Natural killer cell (primary cell): ENCODE measurements at regions not wholly inside any gene's neighbourhood (a gene's known extent, or its start where the extent isn't known, plus 50 kb on each side); places are given as distances from the start of the nearest gene placed in this dataset.

Experiments
- ATAC-seq, 3 donors: fragments of 150-1000 bp in 2 of 3; fragments of 200-7000 bp in 1 of 3; cut with Tn5 transposase; 1 replicate in 1 of 3; 2 replicates in 2 of 3; pipeline ENCODE4 v1.10.0; 2021; ENCODE audit warnings: mild to moderate bottlenecking in 2 of 3, moderate library complexity in 2 of 3
- DNase-seq, 2 donors: peaks; one replicate each; pipeline versions ENCODE4 v3.0.0 to v3.0.0-alpha.2; 2013 to 2021; ENCODE audit warnings: mixed read lengths in 1 of 2
- H3K27ac ChIP-seq: one replicate; pipeline ENCODE4 v1.5.1; 2013; ENCODE audit warnings: mild to moderate bottlenecking, low read length
- H3K27me3 ChIP-seq: one replicate; pipeline ENCODE4 v1.6.1; 2013; ENCODE audit warnings: low read length; ENCODE audit not compliant: control insufficient read depth, insufficient read depth
- H3K36me3 ChIP-seq: one replicate; pipeline ENCODE4 v1.6.1; 2013; ENCODE audit warnings: low read length; ENCODE audit not compliant: control insufficient read depth, insufficient read depth
- H3K4me1 ChIP-seq: one replicate; pipeline ENCODE4 v1.6.1; 2013; ENCODE audit warnings: low read length; ENCODE audit not compliant: control insufficient read depth, insufficient read depth
- H3K4me3 ChIP-seq: one replicate; pipeline ENCODE4 v1.5.1; 2013; ENCODE audit warnings: low read length
- H3K9me3 ChIP-seq: one replicate; pipeline ENCODE4 v1.6.1; 2013; ENCODE audit warnings: low read length; ENCODE audit not compliant: control insufficient read depth, insufficient read depth
- H3K27ac Mint-ChIP-seq, 2 donors: one replicate each; pipeline ENCODE4 v1.8.0; 2022; ENCODE audit warnings: mild to moderate bottlenecking in 2 of 2, mixed read lengths in 2 of 2, moderate library complexity in 1 of 2
- H3K27me3 Mint-ChIP-seq, 2 donors: one replicate each; pipeline ENCODE4 v1.8.0; 2022; ENCODE audit warnings: low read depth in 2 of 2, mixed read lengths in 2 of 2
- H3K36me3 Mint-ChIP-seq: one replicate; pipeline ENCODE4 v1.8.0; 2022; ENCODE audit warnings: mixed read lengths
- H3K4me1 Mint-ChIP-seq, 2 donors: one replicate each; pipeline ENCODE4 v1.8.0; 2022; ENCODE audit warnings: mixed read lengths in 2 of 2
- H3K4me3 Mint-ChIP-seq: one replicate; pipeline ENCODE4 v1.8.0; 2022; ENCODE audit warnings: mild to moderate bottlenecking, moderate library complexity, mixed read lengths
- H3K9me3 Mint-ChIP-seq, 2 donors: one replicate each; pipeline ENCODE4 v1.8.0; 2022; ENCODE audit warnings: mixed read lengths in 2 of 2
- WGBS: methylation state at CpG from one replicate; pipeline ENCODE4 v1.1.7; 2013; ENCODE audit warnings: missing lambda C conversion rate; ENCODE audit not compliant: insufficient coverage; 5-methylcytosine and 5-hydroxymethylcytosine counted together
- intact Hi-C: fragments of 100-400 bp; cut with micrococcal nuclease; formaldehyde crosslinking; loops from one replicate; pipeline ENCODE4 v1.14.2; 2022
- TF ChIP-seq, protein P1 (sequence below): fragments of 200-600 bp; IDR thresholded peaks from one replicate; pipeline ENCODE4 v1.8.0; 2022; ENCODE audit warnings: antibody characterized with exemption

DNA sequence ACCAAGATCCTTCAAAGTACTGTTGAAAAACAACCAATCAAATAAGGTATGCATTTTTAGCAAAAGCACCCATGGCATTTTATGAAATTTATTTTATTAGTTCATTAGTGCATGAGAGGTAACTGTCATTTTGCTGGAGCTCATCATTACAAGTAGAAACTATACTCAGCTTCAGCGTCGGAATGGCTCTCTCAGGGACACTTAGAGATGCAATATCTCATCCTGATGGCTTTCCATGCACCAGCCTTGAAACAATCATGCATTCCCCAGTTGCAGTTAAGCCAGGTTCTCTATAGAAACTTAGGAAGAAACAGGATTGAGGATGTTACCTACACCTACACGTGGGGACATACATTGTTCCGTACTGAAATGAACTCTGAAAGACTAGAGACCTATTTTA is 219.5 kb downstream of the GALR1 start:
- no peak overlapping the region for H3K27ac Mint-ChIP-seq
- Histone ChIP-seq H3K4me3 (no peak overlapping the region), H3K27ac (no peak overlapping the region), H3K9me3 (no peaks in the 10 kb centered on the region), H3K27me3 (peaks cover 4% of the 10 kb centered on the region), H3K36me3 (no peaks in the 10 kb centered on the region), H3K4me1 (no peaks in the 10 kb centered on the region)
- 79% methylated on average over 4 of the region's 4 CpGs for WGBS
- H3K27me3 Mint-ChIP-seq, result peaks cover 24 to 53% of the 10 kb centered on the region in 2 donors
- H3K4me3 Mint-ChIP-seq, result no peak overlapping the region
- TF ChIP-seq, protein P1, sequence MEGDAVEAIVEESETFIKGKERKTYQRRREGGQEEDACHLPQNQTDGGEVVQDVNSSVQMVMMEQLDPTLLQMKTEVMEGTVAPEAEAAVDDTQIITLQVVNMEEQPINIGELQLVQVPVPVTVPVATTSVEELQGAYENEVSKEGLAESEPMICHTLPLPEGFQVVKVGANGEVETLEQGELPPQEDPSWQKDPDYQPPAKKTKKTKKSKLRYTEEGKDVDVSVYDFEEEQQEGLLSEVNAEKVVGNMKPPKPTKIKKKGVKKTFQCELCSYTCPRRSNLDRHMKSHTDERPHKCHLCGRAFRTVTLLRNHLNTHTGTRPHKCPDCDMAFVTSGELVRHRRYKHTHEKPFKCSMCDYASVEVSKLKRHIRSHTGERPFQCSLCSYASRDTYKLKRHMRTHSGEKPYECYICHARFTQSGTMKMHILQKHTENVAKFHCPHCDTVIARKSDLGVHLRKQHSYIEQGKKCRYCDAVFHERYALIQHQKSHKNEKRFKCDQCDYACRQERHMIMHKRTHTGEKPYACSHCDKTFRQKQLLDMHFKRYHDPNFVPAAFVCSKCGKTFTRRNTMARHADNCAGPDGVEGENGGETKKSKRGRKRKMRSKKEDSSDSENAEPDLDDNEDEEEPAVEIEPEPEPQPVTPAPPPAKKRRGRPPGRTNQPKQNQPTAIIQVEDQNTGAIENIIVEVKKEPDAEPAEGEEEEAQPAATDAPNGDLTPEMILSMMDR, result no peak
- ATAC-seq (no peak), DNase-seq (no peak)
- no peaks in the 10 kb centered on the region for H3K9me3 Mint-ChIP-seq
- intact Hi-C loops, result no loop called here
- H3K4me1 Mint-ChIP-seq, result no peaks in the 10 kb centered on the region
- no peaks in the 10 kb centered on the region for H3K36me3 Mint-ChIP-seq

DNA sequence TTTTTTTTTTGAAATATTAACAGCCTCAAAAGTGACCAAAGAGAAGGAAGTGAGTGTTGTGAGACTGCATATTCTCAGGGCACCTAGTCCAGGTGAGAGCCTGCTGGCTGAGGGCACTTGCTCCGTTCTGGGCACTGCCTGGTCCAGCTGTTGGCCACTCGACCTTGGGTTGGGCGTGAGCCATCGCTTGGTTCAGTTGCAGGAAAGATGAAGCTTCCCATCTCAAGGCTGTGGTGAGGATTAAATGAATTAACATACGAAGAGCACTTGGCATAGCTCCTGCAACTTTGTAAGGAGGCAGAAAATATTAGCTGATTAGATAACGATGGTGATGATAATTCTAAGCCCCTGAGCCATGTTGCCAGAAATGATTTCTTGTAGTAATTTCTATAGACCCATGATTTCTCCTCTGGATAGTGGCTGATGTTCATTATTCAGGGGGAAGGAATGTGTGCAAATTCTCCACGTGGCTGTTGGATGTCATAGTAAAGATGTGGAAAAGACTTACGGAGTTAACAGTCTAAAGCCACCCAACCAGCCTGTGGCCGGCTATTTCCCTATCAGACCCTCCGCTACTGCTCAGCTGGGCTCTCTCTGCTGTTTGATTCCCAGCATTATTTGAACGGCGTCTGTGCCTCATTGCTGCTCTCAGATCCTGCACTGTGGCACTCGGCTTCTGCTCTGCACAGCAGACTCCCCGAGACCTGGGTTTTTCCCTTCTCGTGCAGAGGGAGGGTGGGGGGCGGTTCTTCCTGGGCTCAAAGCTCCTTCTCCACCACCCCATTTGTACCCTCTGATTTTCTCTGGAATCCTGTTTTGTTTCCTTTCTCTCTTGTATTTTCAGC is 221.1 kb downstream of the GALR1 start:
- TF ChIP-seq, protein P1, result no peak
- Mint-ChIP-seq H3K9me3 (no peaks in the 10 kb centered on the region), H3K27me3 (peaks cover 21 to 47% of the 10 kb centered on the region in 2 donors), H3K4me1 (no peaks in the 10 kb centered on the region), H3K27ac (no peak overlapping the region), H3K36me3 (no peaks in the 10 kb centered on the region), H3K4me3 (no peak overlapping the region)
- Histone ChIP-seq H3K4me1 (no peaks in the 10 kb centered on the region), H3K4me3 (no peak overlapping the region), H3K27ac (no peak overlapping the region), H3K9me3 (no peaks in the 10 kb centered on the region), H3K27me3 (peaks cover 4% of the 10 kb centered on the region), H3K36me3 (no peaks in the 10 kb centered on the region)
- ATAC-seq (no peak), DNase-seq (no peak)
- 77% methylated on average over 15 of the region's 16 CpGs for WGBS
- intact Hi-C loops, result no loop called here

GRCh38 chr18:77472509-77472908 is 222.9 kb downstream of the GALR1 start:
- ATAC-seq (no peak), DNase-seq (no peak)
- H3K36me3 Mint-ChIP-seq, result no peaks in the 10 kb centered on the region
- H3K9me3 Mint-ChIP-seq, result no peaks in the 10 kb centered on the region
- intact Hi-C loops, result no loop called here
- no peaks in the 10 kb centered on the region for H3K4me1 Mint-ChIP-seq
- Histone ChIP-seq H3K27ac (no peak overlapping the region), H3K36me3 (no peaks in the 10 kb centered on the region), H3K9me3 (no peaks in the 10 kb centered on the region), H3K27me3 (peaks cover 4% of the 10 kb centered on the region), H3K4me3 (no peak overlapping the region), H3K4me1 (no peaks in the 10 kb centered on the region)
- H3K27ac Mint-ChIP-seq, result no peak overlapping the region
- H3K4me3 Mint-ChIP-seq, result no peak overlapping the region
- TF ChIP-seq, protein P1, result no peak
- 64% methylated on average over 1 of the region's 1 CpG for WGBS
- peaks cover 26 to 43% of the 10 kb centered on the region in 2 donors for H3K27me3 Mint-ChIP-seq
